RWPE1 (cell line): ENCODE measurements at regions not wholly inside any gene's neighbourhood (a gene's known extent, or its start where the extent isn't known, plus 50 kb on each side); places are given as distances from the start of the nearest gene placed in this dataset.

Experiments used
- CTCF ChIA-PET: fragments of 350-600 bp; sonication (Branson Sonifier 250); formaldehyde crosslinking; extraction: SDS; loops from one replicate; lab custom pipeline; 2021; lab: Yijun Ruan, JAX
- POLR2A ChIA-PET: fragments of 400-600 bp; formaldehyde crosslinking; extraction: SDS; loops from one replicate; lab custom pipeline; 2020; ENCODE audit warnings: antibody characterized with exemption; ENCODE audit not compliant: low non-redundant PET; lab: Yijun Ruan, JAX
- DNase-seq: peaks from one replicate; pipeline ENCODE4 v3.0.0; 2012; ENCODE audit warnings: low spot score
- H3K27ac ChIP-seq: fragments of 450-650 bp; 2 replicates; pipeline ENCODE4 v1.5.1; 2017
- CTCF ChIP-seq: fragments of 450-650 bp; conservative IDR thresholded peaks from 2 replicates; pipeline ENCODE4 v1.5.1; 2017; ENCODE audit warnings: low read depth, mild to moderate bottlenecking

- H3K27ac ChIP-seq, result no peak overlapping the region
- ChIA-PET CTCF (interaction anchor here (0.5 to 0.6 kb wide), 2 partner anchors 126 to 267 kb away, joined by 3 to 5 read pairs; no protein-coding TSS in a partner anchor), POLR2A (interaction anchor here (0.6 kb wide), 1 partner anchor 8 kb away, joined by 4 read pairs; no protein-coding TSS in a partner anchor)
- no peak for TF ChIP-seq CTCF
- no peak for DNase-seq
These were observed 199.3 kb upstream of the PWP1 start for GRCh38 chr12:107486140-107486892.

GRCh38 chr12:107487011-107487680 is 198.5 kb upstream of the PWP1 start:
- H3K27ac ChIP-seq, result no peak overlapping the region
- POLR2A ChIA-PET, result no interaction called here
- no peak for TF ChIP-seq CTCF
- DNase-seq, result no peak
- CTCF ChIA-PET, result no interaction called here

GRCh38 chr12:107488666-107489065 is 196.9 kb upstream of the PWP1 start:
- H3K27ac ChIP-seq, result no peak overlapping the region
- ChIA-PET POLR2A (no interaction called here), CTCF (no interaction called here)
- TF ChIP-seq CTCF, result no peak
- no peak for DNase-seq

GRCh38 chr12:107490010-107490409 is 195.6 kb upstream of the PWP1 start:
- no peak for DNase-seq
- CTCF ChIA-PET, result interaction anchor here (0.5 to 0.9 kb wide), 2 partner anchors 113 to 396 kb away, joined by 3 read pairs; no protein-coding TSS in a partner anchor
- POLR2A ChIA-PET, result no interaction called here
- no peak for TF ChIP-seq CTCF
- no peak overlapping the region for H3K27ac ChIP-seq

- CTCF ChIA-PET, result no interaction called here
- POLR2A ChIA-PET, result no interaction called here
- no peak for DNase-seq
- no peak overlapping the region for H3K27ac ChIP-seq
- no peak for TF ChIP-seq CTCF
These were observed 193.7 kb upstream of the PWP1 start for GRCh38 chr12:107491856-107492255.

- no peak overlapping the region for H3K27ac ChIP-seq
- no peak for DNase-seq
- no peak for TF ChIP-seq CTCF
- POLR2A ChIA-PET, result no interaction called here
- CTCF ChIA-PET, result interaction anchor here (0.6 kb wide), 1 partner anchor 41 kb away, joined by 3 read pairs; no protein-coding TSS in a partner anchor
These were observed 193.0 kb upstream of the PWP1 start for GRCh38 chr12:107492393-107493134.
